Left renal cortex interstitium (tissue), 4 donors: ENCODE measurements at regions not wholly inside any gene's neighbourhood (a gene's known extent, or its start where the extent isn't known, plus 50 kb on each side); places are given as distances from the start of the nearest gene placed in this dataset.

Source experiments
- DNase-seq, 4 donors: peaks; one replicate each; pipeline ENCODE4 v3.0.0-alpha.2; 2013; ENCODE audit warnings: low read depth in 4 of 4, low spot score in 2 of 4, missing footprints in 1 of 4

DNA sequence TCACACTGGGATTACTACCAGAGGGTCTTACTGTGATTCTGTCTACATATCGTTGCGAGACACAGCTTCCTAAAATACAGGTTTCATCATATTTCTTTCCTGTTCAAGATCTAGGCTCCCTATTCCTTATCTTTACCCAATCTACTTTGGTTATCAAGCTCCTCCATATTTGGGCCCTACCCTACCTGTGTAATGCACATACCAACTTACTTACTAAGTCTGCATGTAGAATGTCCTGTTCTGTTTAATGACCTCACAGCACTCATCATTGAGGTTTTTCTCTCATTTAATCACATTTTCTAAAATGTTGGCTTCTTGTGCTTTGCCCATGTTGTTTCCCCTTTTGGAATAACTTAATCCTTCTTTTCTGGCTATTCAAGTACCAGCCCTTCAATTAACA, 551.1 kb downstream of the ZEB2 start:
- DNase-seq, result no peak

DNA sequence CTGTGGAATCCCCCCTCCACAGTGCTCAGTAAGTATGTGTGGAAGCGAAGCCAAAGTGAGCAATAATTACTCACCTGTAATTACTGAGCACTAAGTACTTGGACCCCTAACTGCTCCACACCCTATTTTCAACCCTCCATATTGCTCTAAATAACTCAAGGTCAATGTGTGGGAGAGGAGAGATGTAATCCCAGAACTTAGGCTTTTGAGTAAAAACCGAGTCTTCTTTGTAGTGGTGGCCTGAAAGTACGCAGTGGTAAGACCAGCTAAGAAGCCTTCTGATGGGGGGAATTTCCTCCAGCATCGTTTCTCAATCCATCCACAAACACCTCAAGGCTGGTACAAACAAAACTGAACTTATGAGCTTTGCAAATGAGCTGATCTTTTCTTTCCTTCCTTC, 551.6 kb downstream of the ZEB2 start:
- DNase-seq, result no peak

DNA sequence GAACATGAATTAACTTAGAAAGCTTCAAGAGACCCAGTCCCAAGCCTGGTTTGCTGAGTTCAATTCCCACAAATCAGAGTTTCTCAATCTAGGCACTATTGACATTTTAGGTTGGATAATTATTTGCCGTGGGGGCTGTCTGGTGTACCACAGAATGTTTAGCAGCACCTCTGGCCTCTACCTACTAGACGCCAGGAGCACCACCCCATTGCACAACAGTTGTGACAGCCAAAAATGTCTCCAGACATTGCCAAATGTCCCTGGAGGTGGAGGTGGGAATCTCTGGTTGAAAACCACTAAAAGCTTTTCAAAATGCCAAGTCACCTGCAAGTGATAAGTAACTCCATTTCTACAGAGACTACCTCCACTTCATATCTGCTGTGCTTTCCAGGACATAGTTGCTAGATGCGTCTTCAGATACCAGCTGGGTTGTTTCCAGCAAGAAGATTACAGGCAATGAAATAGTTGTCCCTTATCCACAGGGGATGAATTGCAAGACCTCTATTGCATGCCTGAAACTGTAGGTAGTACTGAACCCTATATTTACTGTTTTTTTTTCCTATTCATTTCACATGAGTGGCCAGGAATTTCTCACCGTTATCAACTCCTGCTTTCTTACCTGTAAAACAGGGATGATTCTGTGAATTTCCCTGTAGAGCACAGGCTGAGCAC, 554.3 kb downstream of the ZEB2 start:
- no peak for DNase-seq

DNA sequence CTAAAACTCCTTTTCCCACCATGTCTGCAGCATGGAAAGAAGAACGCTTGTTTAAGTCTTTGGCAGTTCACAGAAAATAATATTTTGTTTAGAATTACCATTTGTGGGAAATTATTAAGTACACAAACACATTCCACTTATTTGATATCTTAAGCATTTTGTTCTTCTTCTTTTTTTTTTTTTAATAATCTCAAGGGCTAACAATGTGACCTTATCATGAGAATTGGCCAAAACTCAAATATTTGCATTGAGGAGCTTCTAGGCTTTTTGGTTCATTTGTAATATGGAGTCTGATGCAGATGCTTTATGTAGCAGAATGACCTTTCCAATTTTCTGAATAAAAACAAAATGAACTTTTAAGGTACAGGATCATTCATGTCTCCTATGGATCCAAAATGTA, 555.0 kb downstream of the ZEB2 start:
- no peak for DNase-seq

DNA sequence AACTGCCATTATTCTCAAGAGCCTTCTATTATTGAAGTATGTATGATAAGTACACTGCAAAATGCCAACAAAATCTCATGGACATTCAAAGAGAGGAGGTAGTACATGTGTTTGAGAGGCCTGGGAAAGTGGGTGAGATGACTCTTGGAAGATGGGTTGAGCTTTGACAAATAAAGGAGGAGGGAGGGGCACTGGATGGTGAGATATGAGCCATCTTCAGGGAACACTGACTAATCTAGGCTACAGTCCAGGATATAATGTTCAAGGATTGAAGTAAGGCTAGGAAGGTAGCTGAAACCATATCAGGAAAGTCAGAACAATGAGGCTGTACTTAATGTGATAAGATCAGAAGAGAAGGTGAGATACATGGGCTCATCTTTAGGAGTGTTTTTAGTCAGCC, 559.7 kb downstream of the ZEB2 start:
- DNase-seq, result no peak

DNA sequence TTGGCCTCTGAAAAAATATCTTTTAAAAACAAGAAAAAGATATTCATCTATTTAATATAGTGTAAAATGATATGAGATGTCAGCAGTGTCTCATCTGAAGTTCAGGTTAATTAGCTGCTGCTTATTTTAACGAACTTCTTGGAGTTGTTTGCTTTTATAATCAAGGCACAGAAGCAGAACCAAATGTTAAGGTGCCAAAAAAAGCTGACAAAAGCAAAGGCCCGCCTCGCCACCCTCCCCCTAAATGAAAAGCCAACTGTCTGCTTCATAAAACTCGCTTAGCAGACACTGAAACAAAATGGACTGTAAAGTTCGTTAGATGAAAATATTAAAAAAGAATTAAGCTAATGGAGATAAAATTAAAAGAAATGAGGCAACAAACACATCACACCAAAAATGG, 562.6 kb downstream of the ZEB2 start:
- no peak for DNase-seq

DNA sequence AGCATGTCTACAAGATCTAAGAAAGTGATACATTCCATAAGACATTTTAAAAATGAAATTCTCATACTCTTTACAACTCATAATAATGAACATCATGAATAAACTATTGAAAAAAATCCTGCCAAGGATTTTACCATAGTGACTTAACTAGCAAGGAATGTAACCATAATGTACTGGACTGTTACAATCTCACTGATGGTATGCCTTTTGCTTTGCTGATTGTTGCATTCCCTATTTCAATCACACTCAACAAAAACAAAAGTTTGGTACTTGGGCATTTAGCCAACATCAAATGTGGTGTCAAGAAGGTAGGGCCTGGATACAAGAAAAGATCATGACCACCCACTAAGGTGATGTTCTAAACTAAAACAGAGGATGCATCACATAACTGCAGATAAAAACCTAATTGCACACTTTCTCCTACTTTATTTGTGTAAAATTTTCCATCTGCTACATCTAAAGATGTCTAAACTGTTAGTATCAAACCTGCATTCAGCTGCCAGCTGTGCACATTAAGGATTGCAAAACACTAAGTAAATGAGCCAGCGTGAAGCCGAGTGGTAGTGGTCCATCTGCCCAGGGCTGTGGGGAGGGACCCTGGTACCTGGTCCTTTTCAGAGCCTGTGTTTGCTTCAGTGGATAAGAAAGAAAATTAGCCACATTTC, 564.4 kb downstream of the ZEB2 start:
- no peak for DNase-seq

DNA sequence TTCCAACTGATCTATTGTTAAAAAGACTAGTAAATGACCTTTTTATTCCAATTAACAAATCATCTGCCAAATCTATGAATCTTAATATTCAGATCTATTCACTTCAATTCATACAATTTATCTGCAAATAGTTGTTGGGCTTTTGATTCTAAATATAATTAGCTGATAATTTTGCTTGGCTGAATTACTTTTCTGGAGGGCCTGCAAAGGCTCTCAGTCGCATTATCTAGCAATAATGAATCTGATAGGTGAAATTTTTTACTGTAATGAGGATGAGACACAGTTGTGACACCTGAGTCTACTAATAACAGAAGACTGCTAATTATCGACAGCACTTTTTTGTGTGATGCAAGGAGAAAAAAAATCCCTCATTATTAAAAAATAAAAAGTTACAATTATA, 565.1 kb downstream of the ZEB2 start:
- no peak for DNase-seq

DNA sequence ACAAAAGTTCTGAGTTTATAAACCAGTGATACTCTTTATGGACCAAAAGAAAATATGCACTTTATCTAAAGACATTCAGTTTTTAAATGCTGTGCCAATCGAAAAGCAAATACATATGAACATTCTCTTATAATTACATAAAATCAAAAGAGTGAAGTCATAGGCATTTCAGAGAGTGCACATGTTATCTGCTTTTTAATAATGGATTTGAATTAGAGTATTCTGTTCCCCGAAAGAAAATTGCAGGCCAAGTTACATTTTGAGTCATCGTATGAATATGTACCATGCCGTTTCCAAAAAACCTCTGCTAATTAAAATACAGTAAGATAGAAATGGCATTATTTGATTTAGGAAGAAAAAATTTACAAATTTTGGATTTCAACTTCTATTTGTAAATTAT, 565.7 kb downstream of the ZEB2 start:
- no peak for DNase-seq

DNA sequence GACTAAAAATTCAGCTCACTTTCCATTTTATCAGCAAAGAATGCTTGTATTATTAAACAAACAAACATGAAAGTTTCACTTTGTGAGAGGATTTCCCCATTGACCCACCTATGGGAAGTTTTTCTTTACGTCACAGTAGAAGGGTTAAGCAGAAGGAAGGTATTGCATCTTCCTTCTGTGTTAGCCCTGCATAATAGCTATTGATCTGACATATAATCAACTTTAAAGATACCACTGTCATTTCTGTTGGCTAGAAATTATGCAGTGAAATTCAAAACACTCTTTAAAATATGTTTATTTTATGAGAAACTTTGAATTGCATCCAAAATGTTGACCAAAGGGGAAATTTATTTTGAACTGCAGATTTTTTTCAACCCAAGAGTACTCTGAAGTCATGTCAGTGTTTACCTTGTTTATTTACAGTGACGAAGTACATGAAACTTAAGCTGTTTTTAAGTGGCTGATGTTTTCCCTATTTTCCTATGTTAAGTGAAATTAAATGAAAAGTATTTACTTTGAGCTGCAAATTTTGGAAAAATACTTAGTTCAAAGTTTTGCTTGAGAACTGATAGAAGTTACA, 566.4 kb downstream of the ZEB2 start:
- DNase-seq, result no peak

DNA sequence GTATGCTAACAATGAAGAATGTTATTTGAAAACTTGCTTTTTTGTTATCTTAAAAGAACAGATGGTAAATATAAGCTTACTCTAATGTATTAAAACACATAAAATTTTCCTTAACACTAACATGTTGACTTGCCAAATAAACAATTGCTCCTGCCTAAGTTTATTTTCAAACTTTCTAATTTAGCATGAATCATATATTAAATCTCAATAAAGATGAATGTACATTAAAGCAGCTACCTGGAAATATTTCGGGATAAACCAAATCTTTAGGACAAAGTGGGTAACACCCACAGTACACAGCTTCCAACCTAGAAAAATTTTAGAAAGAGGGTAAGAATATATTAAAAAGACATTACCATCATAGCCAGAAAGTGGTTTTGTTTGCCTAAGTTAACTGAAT, 567.4 kb downstream of the ZEB2 start:
- no peak for DNase-seq

DNA sequence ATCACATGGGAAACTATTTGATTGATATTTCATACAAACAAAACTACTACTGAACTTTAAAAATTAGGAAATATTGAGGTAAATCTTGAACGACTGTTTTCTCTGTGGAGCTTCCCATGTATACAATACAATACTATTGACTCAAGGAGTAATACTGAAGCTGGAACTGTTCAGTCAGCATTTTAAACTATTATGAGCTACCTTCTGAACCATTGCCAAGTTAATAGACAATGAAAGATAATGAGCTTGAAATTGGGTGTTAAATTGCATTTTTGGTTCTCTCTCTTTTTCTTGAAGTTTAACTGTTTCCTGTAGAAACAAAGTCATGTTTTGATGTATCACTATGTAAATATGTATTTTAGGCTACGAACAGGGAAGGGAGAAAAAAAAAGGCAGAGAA, 569.2 kb downstream of the ZEB2 start:
- no peak for DNase-seq

DNA sequence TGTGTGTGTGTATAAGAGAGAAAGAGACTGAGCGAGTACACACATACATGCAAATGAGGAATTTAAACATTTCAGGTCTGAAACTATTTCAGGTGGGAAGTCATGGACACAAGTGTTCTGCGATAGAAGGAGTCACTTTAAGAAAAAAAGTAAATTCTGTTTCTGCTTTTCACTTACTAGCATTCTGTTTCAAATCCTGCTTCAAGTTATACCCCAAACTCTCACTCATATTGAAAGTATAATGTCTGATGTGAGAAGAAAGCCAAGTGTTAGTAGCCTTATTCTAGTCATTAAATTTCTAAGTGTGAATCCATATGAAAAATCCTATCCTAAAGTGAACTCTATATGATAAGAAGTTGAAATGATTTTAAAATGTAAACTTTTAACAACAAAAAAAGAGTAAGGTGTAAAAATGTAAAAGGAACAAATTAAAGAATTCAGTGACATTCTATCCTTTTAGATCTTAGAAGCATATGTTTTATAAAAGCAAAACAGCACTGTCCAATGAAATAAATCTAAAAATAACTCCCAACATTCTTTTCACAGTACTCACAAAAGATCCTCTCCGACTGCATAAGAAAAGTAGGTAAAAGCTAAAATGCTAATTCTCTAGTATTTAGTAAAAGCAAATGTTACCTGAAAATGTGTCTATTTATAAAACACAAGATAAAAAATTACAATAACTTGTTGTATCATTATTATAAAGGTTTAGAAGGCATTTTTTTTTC, 570.6 kb downstream of the ZEB2 start:
- DNase-seq, result no peak

DNA sequence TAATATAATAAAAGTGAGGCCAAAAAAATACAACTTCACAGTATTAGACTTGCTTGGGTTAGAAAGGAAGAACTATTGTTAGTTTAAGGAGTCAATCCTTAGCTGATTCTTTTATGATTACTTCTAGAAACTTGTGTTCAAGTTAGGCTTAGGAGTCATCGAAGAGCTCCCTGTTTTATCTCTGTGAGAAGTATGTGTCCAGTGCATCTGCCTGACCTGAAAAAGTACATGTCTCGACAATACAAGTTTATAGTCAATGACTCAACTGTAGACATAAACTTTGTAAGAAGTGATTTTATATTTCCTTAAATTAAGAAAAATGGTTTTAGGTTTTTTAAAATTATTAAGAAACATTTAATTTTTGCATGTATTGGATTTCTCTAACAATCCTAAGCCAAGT, 571.2 kb downstream of the ZEB2 start:
- DNase-seq, result no peak

DNA sequence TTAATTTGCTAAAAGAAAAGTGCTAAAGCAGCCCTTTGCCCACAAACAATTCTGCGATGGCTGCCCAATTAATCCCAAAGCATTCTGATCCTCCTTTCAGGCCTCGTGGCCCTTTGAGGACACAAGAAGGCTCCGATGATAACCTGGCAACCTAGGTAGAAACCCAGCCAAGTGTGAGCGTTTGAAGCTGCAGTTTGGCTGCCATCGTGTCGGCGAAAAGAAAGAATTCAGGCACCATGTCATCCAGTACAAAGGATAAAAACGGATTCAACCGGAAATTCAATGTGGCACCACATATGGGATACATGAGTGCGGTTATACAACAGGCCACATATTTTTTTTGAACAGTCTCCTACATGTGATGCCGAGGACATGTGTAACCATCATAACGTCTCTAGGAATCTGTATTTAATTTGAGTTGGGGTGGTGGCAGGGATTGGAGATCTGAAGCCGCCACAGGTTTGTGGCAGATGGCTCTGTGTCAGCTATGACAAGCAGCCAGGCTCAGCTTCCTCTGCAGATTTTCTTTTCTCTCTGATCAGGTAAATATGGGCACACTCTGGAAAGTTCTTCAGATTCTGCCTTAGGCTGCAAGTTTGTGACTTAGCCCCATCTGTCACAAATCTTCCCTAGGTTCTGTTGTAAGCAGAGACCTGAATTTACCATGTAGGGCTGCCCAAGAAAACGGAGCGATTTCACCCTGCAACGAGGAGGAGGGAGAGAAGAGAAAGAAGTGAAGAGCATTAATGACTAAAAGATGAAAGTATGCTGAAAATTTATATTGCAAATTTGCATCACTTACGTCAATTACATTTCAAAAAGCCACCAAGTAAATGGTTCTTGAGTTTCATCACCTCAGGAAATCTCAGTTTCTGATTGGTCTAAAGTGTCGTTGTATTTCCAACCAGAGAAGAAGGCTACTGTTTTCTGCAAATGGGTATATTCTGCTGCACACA, 573.2 kb downstream of the ZEB2 start:
- no peak for DNase-seq

DNA sequence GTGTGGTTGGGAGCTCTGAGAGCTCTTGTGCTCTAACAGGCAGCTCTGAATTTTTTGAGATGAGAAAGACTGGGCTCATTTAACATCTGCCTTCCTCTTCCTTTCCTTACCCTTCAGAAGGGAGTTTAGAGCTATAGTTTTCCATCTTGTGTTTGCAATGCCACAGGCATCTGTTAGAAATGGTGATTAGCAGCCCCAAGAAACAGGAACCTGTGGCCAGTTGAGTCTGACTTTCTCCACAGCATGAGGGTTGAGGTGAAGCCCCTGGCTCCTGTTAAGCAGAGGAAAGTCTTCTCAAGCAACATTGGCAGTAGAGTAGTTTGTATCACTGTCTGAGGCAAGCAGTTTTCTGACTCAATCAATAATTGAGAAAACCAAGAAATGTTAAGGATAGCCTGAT, 577.4 kb downstream of the ZEB2 start:
- DNase-seq, result no peak

DNA sequence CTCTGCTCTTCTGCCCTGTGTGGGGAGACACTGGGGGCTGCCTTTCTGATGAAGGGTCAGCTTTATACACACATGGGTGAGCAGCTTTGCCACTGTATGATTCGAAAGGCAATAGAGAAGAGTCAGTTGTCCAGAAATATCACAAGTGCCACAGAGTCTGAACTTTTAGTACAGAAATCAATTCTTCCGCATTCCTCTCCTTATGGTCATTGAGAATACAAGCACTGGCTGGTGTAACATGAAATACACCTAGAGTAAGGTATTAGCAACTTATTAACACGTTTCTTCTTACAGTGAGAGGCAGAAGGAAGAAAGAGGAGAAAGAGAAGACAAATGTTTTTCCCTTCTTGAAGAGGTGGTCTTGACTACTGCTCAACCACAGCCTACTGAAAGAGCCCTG, 579.2 kb downstream of the ZEB2 start:
- no peak for DNase-seq

DNA sequence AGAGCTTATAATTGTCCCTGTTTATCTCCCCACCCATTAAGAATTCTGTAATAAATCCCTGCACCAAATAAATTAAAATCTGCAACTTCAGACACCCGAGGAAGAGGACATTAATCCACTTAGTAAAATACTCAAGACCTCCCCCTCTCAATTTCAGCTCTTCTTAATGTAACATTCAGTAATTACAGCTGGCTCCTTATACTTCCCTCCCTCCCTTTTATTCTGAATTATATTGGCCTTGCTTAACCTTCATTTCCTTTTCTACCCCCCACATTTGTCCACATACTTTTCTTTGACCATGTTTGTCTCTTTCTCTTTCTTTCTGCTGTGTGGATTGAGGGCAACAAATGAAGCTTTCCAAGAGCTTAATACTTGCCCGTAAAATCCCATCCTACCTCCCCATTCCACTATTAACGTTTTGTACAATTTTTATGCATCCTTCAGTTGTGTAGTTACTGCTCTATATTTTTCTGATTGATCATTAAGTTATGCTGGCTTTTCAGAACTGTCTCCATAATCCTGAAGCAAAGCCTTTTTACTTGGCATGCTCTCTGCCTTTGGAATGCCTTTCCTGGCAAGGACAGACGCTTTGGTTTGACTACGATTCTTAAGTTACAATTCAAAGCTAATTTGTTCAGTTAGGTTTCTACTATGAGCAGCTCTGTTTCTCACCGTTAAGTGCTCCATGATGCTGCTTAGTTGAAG, 580.1 kb downstream of the ZEB2 start:
- DNase-seq, result peak in 2 of 4 donors; percentile 27 to 40

DNA sequence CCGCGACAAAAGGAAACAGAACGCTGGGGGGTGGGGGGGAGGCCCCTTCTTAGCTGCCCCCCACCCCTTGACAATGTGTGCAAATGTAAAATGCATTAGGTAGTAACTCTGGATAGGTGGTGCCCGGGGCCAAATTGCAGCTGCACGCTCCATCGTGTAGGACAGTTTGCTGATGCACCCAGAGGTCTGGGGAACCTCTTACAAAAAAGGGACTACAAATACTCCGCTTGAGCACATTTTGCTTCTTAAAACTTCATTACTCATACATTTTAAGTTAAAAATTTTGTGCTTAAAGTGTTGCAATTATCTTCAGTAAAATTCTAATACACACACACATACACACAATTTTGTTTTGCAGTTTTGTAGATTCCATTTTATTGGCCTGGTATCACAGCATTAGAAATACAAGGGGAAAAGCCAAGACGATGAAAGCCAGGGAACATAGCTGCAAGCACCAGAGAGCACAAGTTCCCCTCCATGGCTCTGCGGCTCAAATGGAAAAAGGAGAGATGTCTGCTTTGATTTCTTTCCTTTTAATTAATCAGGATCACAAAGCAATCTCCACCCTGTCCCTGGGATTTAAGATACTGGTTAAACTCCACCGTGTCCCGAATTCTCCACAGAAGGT, 582.1 kb downstream of the ZEB2 start:
- DNase-seq, result no peak
